Mesenchymal stem cell (in vitro differentiated cells and primary cell): ENCODE measurements at regions not wholly inside any gene's neighbourhood (a gene's known extent, or its start where the extent isn't known, plus 50 kb on each side); places are given as distances from the start of the nearest gene placed in this dataset.

Experiments used
- DNase-seq: peaks from one replicate; pipeline ENCODE4 v3.0.0-alpha.2; 2013
- H2AFZ ChIP-seq: one replicate; pipeline ENCODE4 v1.6.1; 2013; ENCODE audit warnings: low read depth, mild to moderate bottlenecking, control low read depth, inconsistent platforms, low read length, moderate library complexity
- H2AK5ac ChIP-seq: 2 replicates; pipeline ENCODE4 v1.6.1; 2013; ENCODE audit warnings: low read length, moderate library complexity, mild to moderate bottlenecking, inconsistent platforms; ENCODE audit not compliant: severe bottlenecking
- H2BK120ac ChIP-seq: one replicate; pipeline ENCODE4 v1.6.1; 2013; ENCODE audit warnings: low read depth, mild to moderate bottlenecking, inconsistent platforms, low read length, moderate library complexity
- H2BK12ac ChIP-seq, 2 experiments: one replicate each; pipeline ENCODE4 v1.6.1; 2013; ENCODE audit warnings: inconsistent platforms in 2 of 2, low read length in 2 of 2, mild to moderate bottlenecking in 2 of 2, moderate library complexity in 2 of 2, control low read depth in 1 of 2
- H2BK15ac ChIP-seq: one replicate; pipeline ENCODE4 v1.6.1; 2013; ENCODE audit warnings: mild to moderate bottlenecking, low read depth, inconsistent platforms; ENCODE audit not compliant: poor library complexity, severe bottlenecking
- H2BK5ac ChIP-seq: 2 replicates; pipeline ENCODE4 v1.6.1; 2013; ENCODE audit warnings: low read depth, mild to moderate bottlenecking, low read length, control low read depth, inconsistent platforms; ENCODE audit not compliant: poor library complexity, severe bottlenecking
- H3K14ac ChIP-seq, 2 experiments: one replicate each; pipeline ENCODE4 v1.6.1; 2013; ENCODE audit warnings: inconsistent platforms in 2 of 2, low read length in 2 of 2, control low read depth in 1 of 2, mild to moderate bottlenecking in 1 of 2, moderate library complexity in 1 of 2
- H3K18ac ChIP-seq, 2 experiments: one replicate each; pipeline ENCODE4 v1.6.1; 2013; ENCODE audit warnings: inconsistent platforms in 2 of 2, low read length in 2 of 2, control low read depth in 1 of 2, low read depth in 1 of 2, mild to moderate bottlenecking in 1 of 2
- H3K23ac ChIP-seq, 2 experiments: one replicate each; pipeline ENCODE4 v1.6.1; 2013; ENCODE audit warnings: inconsistent platforms in 2 of 2, low read length in 2 of 2, mild to moderate bottlenecking in 2 of 2, moderate library complexity in 2 of 2, control low read depth in 1 of 2
- H3K27ac ChIP-seq: 2 replicates; pipeline ENCODE4 v1.5.1; 2013; ENCODE audit warnings: mild to moderate bottlenecking, moderate library complexity, low read length, control low read depth, inconsistent platforms; ENCODE audit not compliant: poor library complexity, severe bottlenecking
- H3K27me3 ChIP-seq, 2 experiments: 2 replicates each; pipeline versions ENCODE4 v1.6.1 to v1.7.0; 2013; ENCODE audit warnings: low read length in 2 of 2, mild to moderate bottlenecking in 2 of 2, moderate library complexity in 2 of 2, control low read depth in 1 of 2, inconsistent platforms in 1 of 2; ENCODE audit not compliant: control insufficient read depth in 1 of 2, insufficient read depth in 1 of 2
- H3K36me3 ChIP-seq, 2 experiments: 2 replicates each; pipeline versions ENCODE4 v1.6.1 to v1.7.0; 2013; ENCODE audit warnings: low read length in 2 of 2, control low read depth in 1 of 2, inconsistent platforms in 1 of 2, low read depth in 1 of 2, mild to moderate bottlenecking in 1 of 2; ENCODE audit not compliant: insufficient read depth in 2 of 2, control insufficient read depth in 1 of 2
- H3K4ac ChIP-seq, 2 experiments: one replicate each; pipeline ENCODE4 v1.6.1; 2013; ENCODE audit warnings: inconsistent platforms in 2 of 2, low read length in 2 of 2, mild to moderate bottlenecking in 2 of 2, moderate library complexity in 2 of 2, control low read depth in 1 of 2, low read depth in 1 of 2
- H3K4me1 ChIP-seq: 2 replicates; pipeline ENCODE4 v1.6.1; 2013; ENCODE audit warnings: low read depth, low read length, control low read depth; ENCODE audit not compliant: control insufficient read depth, insufficient read depth
- H3K4me2 ChIP-seq: 2 replicates; pipeline ENCODE4 v1.6.1; 2013; ENCODE audit warnings: low read length, mild to moderate bottlenecking, inconsistent platforms; ENCODE audit not compliant: poor library complexity, severe bottlenecking
- H3K4me3 ChIP-seq, 2 experiments: 2 replicates each; pipeline versions ENCODE4 v1.5.1 to v1.7.0; 2013; ENCODE audit warnings: low read length in 2 of 2, mild to moderate bottlenecking in 2 of 2, control low read depth in 1 of 2, low read depth in 1 of 2; ENCODE audit not compliant: insufficient read depth in 1 of 2
- H3K79me1 ChIP-seq: replicated peaks from 2 replicates; pipeline ENCODE4 v1.6.1; 2013; ENCODE audit warnings: mild to moderate bottlenecking, control low read depth, low read length, inconsistent platforms; ENCODE audit not compliant: poor library complexity, severe bottlenecking
- H3K9ac ChIP-seq: 2 replicates; pipeline ENCODE4 v1.7.0; 2013; ENCODE audit warnings: mild to moderate bottlenecking, low read length, moderate library complexity
- H3K9me3 ChIP-seq: 2 replicates; pipeline ENCODE4 v1.7.0; 2013; ENCODE audit warnings: mild to moderate bottlenecking, low read length; ENCODE audit not compliant: control insufficient read depth
- H4K8ac ChIP-seq: one replicate; pipeline ENCODE4 v1.6.1; 2013; ENCODE audit warnings: inconsistent platforms, mild to moderate bottlenecking, low read length, moderate library complexity
- H4K91ac ChIP-seq: one replicate; pipeline ENCODE4 v1.6.1; 2013; ENCODE audit warnings: mild to moderate bottlenecking, low read length, inconsistent platforms
- WGBS: methylation state at CpG from one replicate; pipeline ENCODE4 v1.1.7; 2013; ENCODE audit warnings: mixed read lengths; 5-methylcytosine and 5-hydroxymethylcytosine counted together

- no peak overlapping the region for H2BK12ac ChIP-seq
- H3K79me1 ChIP-seq = no peaks in the 10 kb centered on the region
- H4K91ac ChIP-seq = no peak overlapping the region
- no peaks in the 10 kb centered on the region for H3K9me3 ChIP-seq
- no peak overlapping the region for H3K14ac ChIP-seq
- no peak overlapping the region for H2AK5ac ChIP-seq
- H3K27me3 ChIP-seq = no peaks in the 10 kb centered on the region
- no peak overlapping the region for H3K9ac ChIP-seq
- H2AFZ ChIP-seq = no peak overlapping the region
- WGBS = 46% methylated on average over 2 of the region's 3 CpGs
- no peak for DNase-seq
- H3K23ac ChIP-seq = no peak overlapping the region
- H4K8ac ChIP-seq = no peak overlapping the region
- H3K18ac ChIP-seq = no peak overlapping the region
- H3K4me2 ChIP-seq = no peak overlapping the region
- H3K4me3 ChIP-seq = no peak overlapping the region
- H2BK15ac ChIP-seq = no peak overlapping the region
- H3K4ac ChIP-seq = no peak overlapping the region
- no peak overlapping the region for H2BK120ac ChIP-seq
- no peak overlapping the region for H2BK5ac ChIP-seq
- no peak overlapping the region for H3K27ac ChIP-seq
- no peaks in the 10 kb centered on the region for H3K36me3 ChIP-seq
- H3K4me1 ChIP-seq = no peaks in the 10 kb centered on the region
These were observed 396.6 kb downstream of the TLR4 start for GRCh38 chr9:118100529-118101419.

GRCh38 chr9:118104363-118104762 lies 400.2 kb downstream of the TLR4 start:
- Histone ChIP-seq H3K36me3 (no peaks in the 10 kb centered on the region), H3K4me1 (no peaks in the 10 kb centered on the region), H3K27me3 (no peaks in the 10 kb centered on the region), H3K18ac (no peak overlapping the region), H3K23ac (no peak overlapping the region), H2BK120ac (no peak overlapping the region), H3K4me3 (no peak overlapping the region), H3K4me2 (no peak overlapping the region), H3K27ac (no peak overlapping the region), H3K14ac (no peak overlapping the region), H2AK5ac (no peak overlapping the region), H3K9ac (no peak overlapping the region), H2BK15ac (no peak overlapping the region), H4K91ac (no peak overlapping the region), H4K8ac (no peak overlapping the region), H2AFZ (no peak overlapping the region), H3K79me1 (no peaks in the 10 kb centered on the region), H2BK5ac (no peak overlapping the region), H3K4ac (no peak overlapping the region), H3K9me3 (no peaks in the 10 kb centered on the region), H2BK12ac (no peak overlapping the region)
- no peak for DNase-seq

GRCh38 chr9:118108971-118109370 lies 404.8 kb downstream of the TLR4 start:
- no peak for DNase-seq
- H3K36me3 ChIP-seq = no peaks in the 10 kb centered on the region
- H3K23ac ChIP-seq = no peak overlapping the region
- H3K27me3 ChIP-seq = no peaks in the 10 kb centered on the region
- no peaks in the 10 kb centered on the region for H3K4me1 ChIP-seq
- no peak overlapping the region for H2BK5ac ChIP-seq
- H3K79me1 ChIP-seq = no peaks in the 10 kb centered on the region
- no peak overlapping the region for H3K4ac ChIP-seq
- no peak overlapping the region for H4K8ac ChIP-seq
- H2AFZ ChIP-seq = no peak overlapping the region
- no peak overlapping the region for H3K9ac ChIP-seq
- H2BK12ac ChIP-seq = no peak overlapping the region
- H3K9me3 ChIP-seq = no peaks in the 10 kb centered on the region
- H3K14ac ChIP-seq = no peak overlapping the region
- WGBS = no CpG with 5 or more reads among the region's 1 CpG
- H3K4me2 ChIP-seq = no peak overlapping the region
- no peak overlapping the region for H3K27ac ChIP-seq
- H3K4me3 ChIP-seq = no peak overlapping the region
- H2BK15ac ChIP-seq = no peak overlapping the region
- no peak overlapping the region for H2AK5ac ChIP-seq
- no peak overlapping the region for H4K91ac ChIP-seq
- no peak overlapping the region for H3K18ac ChIP-seq
- H2BK120ac ChIP-seq = no peak overlapping the region

- DNase-seq = no peak
- H3K4ac ChIP-seq = no peak overlapping the region
- no peak overlapping the region for H3K18ac ChIP-seq
- WGBS = 52% methylated on average over 2 of the region's 3 CpGs
- no peak overlapping the region for H3K14ac ChIP-seq
- H3K36me3 ChIP-seq = no peaks in the 10 kb centered on the region
- no peak overlapping the region for H2BK12ac ChIP-seq
- H3K27ac ChIP-seq = no peak overlapping the region
- no peak overlapping the region for H3K4me3 ChIP-seq
- no peaks in the 10 kb centered on the region for H3K9me3 ChIP-seq
- no peak overlapping the region for H4K91ac ChIP-seq
- H2BK120ac ChIP-seq = no peak overlapping the region
- no peak overlapping the region for H4K8ac ChIP-seq
- no peaks in the 10 kb centered on the region for H3K4me1 ChIP-seq
- H3K27me3 ChIP-seq = no peaks in the 10 kb centered on the region
- H3K9ac ChIP-seq = no peak overlapping the region
- H3K79me1 ChIP-seq = no peaks in the 10 kb centered on the region
- H3K4me2 ChIP-seq = no peak overlapping the region
- H2BK15ac ChIP-seq = no peak overlapping the region
- no peak overlapping the region for H2AFZ ChIP-seq
- H3K23ac ChIP-seq = no peak overlapping the region
- H2BK5ac ChIP-seq = no peak overlapping the region
- H2AK5ac ChIP-seq = no peak overlapping the region
These were observed 405.3 kb downstream of the TLR4 start for GRCh38 chr9:118109542-118109941.
